DND-41 (cell line): ENCODE measurements at regions not wholly inside any gene's neighbourhood (a gene's known extent, or its start where the extent isn't known, plus 50 kb on each side); places are given as distances from the start of the nearest gene placed in this dataset.

Experiments
- ATAC-seq: fragments of 200-7000 bp; cut with Tn5 transposase; 3 replicates; pipeline ENCODE4 v1.9.1; 2021; ENCODE audit warnings: low read depth; ENCODE audit not compliant: insufficient read depth
- DNase-seq: peaks from one replicate; pipeline ENCODE4 v3.0.0-alpha.2; 2020
- H2AFZ ChIP-seq: 2 replicates; pipeline ENCODE4 v1.6.0; 2012; ENCODE audit warnings: low read depth, low read length
- H3K27ac ChIP-seq: 2 replicates; pipeline ENCODE4 v1.5.1; 2012; ENCODE audit warnings: low read length, inconsistent platforms
- H3K27me3 ChIP-seq: fragments of 200-600 bp; sonication (generic); 2 replicates; pipeline ENCODE4 v1.6.0; 2012; ENCODE audit warnings: low read length, mild to moderate bottlenecking, inconsistent platforms; ENCODE audit not compliant: insufficient read depth, poor library complexity
- H3K36me3 ChIP-seq: 2 replicates; pipeline ENCODE4 v1.5.1; 2012; ENCODE audit warnings: low read length, inconsistent platforms; ENCODE audit not compliant: insufficient read depth
- H3K4me1 ChIP-seq: 2 replicates; pipeline ENCODE4 v1.5.1; 2012; ENCODE audit warnings: mild to moderate bottlenecking, low read length; ENCODE audit not compliant: insufficient read depth
- H3K4me2 ChIP-seq: 2 replicates; pipeline ENCODE4 v1.6.0; 2012; ENCODE audit warnings: mild to moderate bottlenecking, moderate library complexity, low read length, inconsistent platforms; ENCODE audit not compliant: insufficient read depth
- H3K4me3 ChIP-seq, 2 experiments: fragments of 200-600 bp in 1 of 2; shearing (Covaris generic) in 1 of 2; 2 replicates each; pipeline ENCODE4 v1.5.1; 2012 to 2016; ENCODE audit warnings: inconsistent platforms in 2 of 2, low read length in 2 of 2, mild to moderate bottlenecking in 2 of 2, low read depth in 1 of 2, moderate library complexity in 1 of 2
- H3K79me2 ChIP-seq: 2 replicates; pipeline ENCODE4 v1.6.0; 2012; ENCODE audit warnings: low read length, inconsistent platforms; ENCODE audit not compliant: insufficient read depth
- H3K9ac ChIP-seq: 2 replicates; pipeline ENCODE4 v1.6.0; 2012; ENCODE audit warnings: low read depth, mild to moderate bottlenecking, inconsistent platforms, low read length, moderate library complexity
- H3K9me3 ChIP-seq: 2 replicates; pipeline ENCODE4 v1.5.1; 2012; ENCODE audit warnings: low read length, moderate library complexity, mild to moderate bottlenecking, inconsistent platforms; ENCODE audit not compliant: insufficient read depth, severe bottlenecking
- H4K20me1 ChIP-seq: 2 replicates; pipeline ENCODE4 v1.6.0; 2012; ENCODE audit warnings: low read length; ENCODE audit not compliant: insufficient read depth
- EZH2 ChIP-seq: IDR thresholded peaks from 3 replicates; pipeline ENCODE4 v1.6.1; 2012; ENCODE audit warnings: borderline replicate concordance, low read depth, mild to moderate bottlenecking, moderate library complexity, low read length, inconsistent platforms; ENCODE audit not compliant: severe bottlenecking
- TF ChIP-seq, protein P1 (sequence below): IDR thresholded peaks from 2 replicates; pipeline ENCODE4 v1.5.1; 2012; ENCODE audit warnings: borderline replicate concordance, low read length, moderate library complexity, mild to moderate bottlenecking; ENCODE audit not compliant: poor library complexity, severe bottlenecking; ENCODE audit errors: extremely low read depth

DNA sequence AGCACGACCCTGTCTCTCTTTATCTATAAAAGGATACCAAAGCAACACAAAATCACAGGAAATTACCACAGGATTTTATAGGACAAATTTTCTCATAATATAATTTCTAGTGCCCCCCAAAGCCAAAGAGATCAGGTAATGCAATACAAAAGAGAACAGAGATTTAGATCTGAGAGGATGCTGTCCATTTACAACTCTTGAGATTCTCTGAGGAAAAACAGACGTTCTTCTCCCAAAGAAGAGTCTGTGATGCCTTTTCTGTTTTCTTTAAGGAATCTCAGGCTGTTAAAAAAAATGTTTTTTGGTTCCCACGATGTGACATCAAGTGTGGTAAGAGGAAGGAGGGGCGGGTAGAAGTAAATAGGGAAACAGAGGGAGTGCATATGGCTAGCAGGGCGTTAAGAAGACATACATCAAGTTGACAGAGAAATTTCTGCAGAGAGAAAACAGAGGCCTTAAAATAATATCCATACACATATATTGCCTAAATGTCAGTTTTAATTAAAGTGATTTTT is 274.7 kb downstream of the YTHDC2 start:
- no peak for DNase-seq
- Histone ChIP-seq H3K79me2 (no peaks in the 10 kb centered on the region), H3K9me3 (no peaks in the 10 kb centered on the region), H3K36me3 (no peaks in the 10 kb centered on the region), H3K4me3 (no peak overlapping the region), H4K20me1 (no peaks in the 10 kb centered on the region), H3K27me3 (peaks cover 9% of the 10 kb centered on the region), H2AFZ (no peak overlapping the region), H3K4me2 (no peak overlapping the region), H3K27ac (no peak overlapping the region), H3K9ac (no peak overlapping the region), H3K4me1 (no peaks in the 10 kb centered on the region)
- ATAC-seq: no peak
- no peak for TF ChIP-seq EZH2
- TF ChIP-seq, protein P1, sequence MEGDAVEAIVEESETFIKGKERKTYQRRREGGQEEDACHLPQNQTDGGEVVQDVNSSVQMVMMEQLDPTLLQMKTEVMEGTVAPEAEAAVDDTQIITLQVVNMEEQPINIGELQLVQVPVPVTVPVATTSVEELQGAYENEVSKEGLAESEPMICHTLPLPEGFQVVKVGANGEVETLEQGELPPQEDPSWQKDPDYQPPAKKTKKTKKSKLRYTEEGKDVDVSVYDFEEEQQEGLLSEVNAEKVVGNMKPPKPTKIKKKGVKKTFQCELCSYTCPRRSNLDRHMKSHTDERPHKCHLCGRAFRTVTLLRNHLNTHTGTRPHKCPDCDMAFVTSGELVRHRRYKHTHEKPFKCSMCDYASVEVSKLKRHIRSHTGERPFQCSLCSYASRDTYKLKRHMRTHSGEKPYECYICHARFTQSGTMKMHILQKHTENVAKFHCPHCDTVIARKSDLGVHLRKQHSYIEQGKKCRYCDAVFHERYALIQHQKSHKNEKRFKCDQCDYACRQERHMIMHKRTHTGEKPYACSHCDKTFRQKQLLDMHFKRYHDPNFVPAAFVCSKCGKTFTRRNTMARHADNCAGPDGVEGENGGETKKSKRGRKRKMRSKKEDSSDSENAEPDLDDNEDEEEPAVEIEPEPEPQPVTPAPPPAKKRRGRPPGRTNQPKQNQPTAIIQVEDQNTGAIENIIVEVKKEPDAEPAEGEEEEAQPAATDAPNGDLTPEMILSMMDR: no peak

DNA sequence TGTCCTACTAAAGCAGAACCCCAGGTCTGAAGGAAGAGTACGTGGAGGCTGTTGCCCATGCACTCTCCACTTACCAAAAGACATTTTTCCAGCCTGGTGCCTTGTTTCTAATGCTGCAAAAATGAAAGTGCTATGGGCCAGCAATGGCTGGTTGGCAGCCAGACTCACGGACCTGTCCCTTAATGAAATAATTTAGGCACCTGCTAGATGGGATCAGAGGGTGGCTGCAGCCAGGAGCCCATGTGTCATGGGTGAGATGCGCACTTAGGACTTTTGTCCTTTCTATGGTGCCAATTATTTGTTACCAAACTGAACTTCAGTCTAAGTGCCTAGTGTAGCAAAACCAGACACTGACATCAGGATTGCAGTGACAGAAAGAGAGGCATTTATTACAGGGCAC is 276.3 kb downstream of the YTHDC2 start:
- H3K27me3 ChIP-seq: peaks cover 9% of the 10 kb centered on the region
- H3K4me1 ChIP-seq: no peaks in the 10 kb centered on the region
- H3K79me2 ChIP-seq: no peaks in the 10 kb centered on the region
- no peaks in the 10 kb centered on the region for H3K9me3 ChIP-seq
- H3K36me3 ChIP-seq: no peaks in the 10 kb centered on the region
- ATAC-seq: no peak
- H3K4me3 ChIP-seq: no peak overlapping the region
- no peaks in the 10 kb centered on the region for H4K20me1 ChIP-seq
- no peak overlapping the region for H3K27ac ChIP-seq
- no peak overlapping the region for H2AFZ ChIP-seq
- no peak overlapping the region for H3K9ac ChIP-seq
- no peak overlapping the region for H3K4me2 ChIP-seq
- TF ChIP-seq, protein P1: no peak
- no peak for TF ChIP-seq EZH2
- no peak for DNase-seq

DNA sequence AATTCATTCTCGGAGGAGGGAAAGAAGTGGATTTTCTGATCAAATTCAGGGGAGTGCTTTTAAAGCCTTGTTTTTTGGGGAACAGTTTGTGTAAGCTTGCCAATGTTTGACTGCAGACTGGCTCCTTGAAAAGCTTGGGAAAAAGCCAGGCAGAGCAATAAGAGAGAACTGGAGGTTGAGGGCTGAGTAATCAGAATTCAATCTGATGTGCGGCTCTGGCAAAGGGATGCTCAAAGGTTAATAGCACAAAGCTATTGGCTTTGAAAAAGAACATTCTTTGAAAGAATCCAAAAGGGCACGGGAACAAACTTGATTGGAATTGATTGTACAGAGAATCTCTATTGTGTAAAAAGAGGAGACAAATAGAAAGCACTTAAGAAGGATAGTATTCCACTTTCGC is 279.3 kb downstream of the YTHDC2 start:
- Histone ChIP-seq H3K9me3 (no peaks in the 10 kb centered on the region), H3K79me2 (no peaks in the 10 kb centered on the region), H3K27ac (no peak overlapping the region), H3K4me3 (no peak overlapping the region), H4K20me1 (no peaks in the 10 kb centered on the region), H3K27me3 (peaks cover 6% of the 10 kb centered on the region), H3K4me1 (no peaks in the 10 kb centered on the region), H3K9ac (no peak overlapping the region), H3K36me3 (no peaks in the 10 kb centered on the region), H3K4me2 (no peak overlapping the region), H2AFZ (no peak overlapping the region)
- ATAC-seq (no peak), DNase-seq (no peak)
- TF ChIP-seq, protein P1: no peak
- no peak for TF ChIP-seq EZH2

DNA sequence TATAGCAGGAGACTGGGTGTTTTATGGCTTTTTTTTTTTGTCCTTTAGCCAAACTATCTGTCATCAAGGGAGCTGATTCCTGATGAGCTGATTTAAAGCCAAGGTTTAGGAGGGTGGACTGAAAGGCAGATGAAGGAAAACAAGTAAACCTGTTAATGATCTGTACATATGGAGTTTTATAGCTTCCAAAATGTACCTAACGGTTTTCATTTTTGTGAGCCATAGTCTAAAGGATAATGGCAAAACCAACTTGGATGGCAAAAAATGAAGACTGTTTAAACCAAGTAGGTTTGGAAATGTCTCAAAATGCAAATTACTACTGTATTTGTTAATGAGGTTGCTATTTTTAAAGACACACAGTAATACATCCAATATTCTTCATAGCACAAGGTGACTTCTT is 281.5 kb downstream of the YTHDC2 start:
- Histone ChIP-seq H3K4me2 (no peak overlapping the region), H3K9me3 (no peaks in the 10 kb centered on the region), H3K4me3 (no peak overlapping the region), H3K4me1 (no peaks in the 10 kb centered on the region), H3K79me2 (no peaks in the 10 kb centered on the region), H3K9ac (no peak overlapping the region), H3K27ac (no peak overlapping the region), H2AFZ (no peak overlapping the region), H3K36me3 (no peaks in the 10 kb centered on the region), H4K20me1 (no peaks in the 10 kb centered on the region), H3K27me3 (no peaks in the 10 kb centered on the region)
- DNase-seq (no peak), ATAC-seq (no peak)
- no peak for TF ChIP-seq EZH2
- TF ChIP-seq, protein P1: no peak
